SK-N-SH (cell line): ENCODE measurements at regions not wholly inside any gene's neighbourhood (a gene's known extent, or its start where the extent isn't known, plus 50 kb on each side); places are given as distances from the start of the nearest gene placed in this dataset.

Experiments
- CTCF ChIA-PET: fragments of 300-600, 350-600 bp; formaldehyde crosslinking; extraction: SDS; loops from one replicate; lab custom pipeline; 2021; lab: Yijun Ruan, JAX
- POLR2A ChIA-PET: fragments of 350-600 bp; sonication (Branson Sonifier 250); formaldehyde crosslinking; extraction: SDS; loops from one replicate; lab custom pipeline; 2020; ENCODE audit warnings: antibody characterized with exemption, inconsistent platforms; lab: Yijun Ruan, JAX
- DNase-seq: peaks from one replicate; pipeline ENCODE4 v3.0.0; 2012
- H2AFZ ChIP-seq: fragments of 200-600 bp; sonication (generic); 2 replicates; pipeline ENCODE4 v1.8.1; 2016; ENCODE audit warnings: antibody characterized with exemption, mild to moderate bottlenecking, low read depth
- H3F3A ChIP-seq: fragments of 200-600 bp; sonication (generic); replicated peaks from 2 replicates; pipeline ENCODE3; 2016; ENCODE audit warnings: antibody characterized with exemption, mild to moderate bottlenecking; ENCODE audit not compliant: insufficient read depth
- H3K27ac ChIP-seq, 2 experiments: fragments of 200-500 bp in 1 of 2; fragments of 200-600 bp in 1 of 2; sonication (Bioruptor generic) in 1 of 2; sonication (generic), shearing (Covaris generic) in 1 of 2; 2 replicates each; pipeline versions ENCODE4 v1.5.1 to v1.6.1; 2014 to 2016; ENCODE audit warnings: low read depth in 2 of 2, inconsistent platforms in 1 of 2, low read length in 1 of 2, mild to moderate bottlenecking in 1 of 2, mixed read lengths in 1 of 2
- H3K27me3 ChIP-seq: fragments of 200-600 bp; sonication (generic), shearing (Covaris generic); 2 replicates; pipeline ENCODE4 v1.6.1; 2016; ENCODE audit warnings: mixed run types; ENCODE audit not compliant: insufficient read depth
- H3K36me3 ChIP-seq, 2 experiments: fragments of 200-500 bp in 1 of 2; fragments of 200-600 bp in 1 of 2; sonication (Bioruptor generic) in 1 of 2; sonication (generic) in 1 of 2; replicated peaks in 1 of 2; 2 replicates each; pipeline versions ENCODE3 to v1.5.1; 2014 to 2016; ENCODE audit warnings: low read length in 1 of 2, mild to moderate bottlenecking in 1 of 2; ENCODE audit not compliant: insufficient read depth in 2 of 2, control insufficient read depth in 1 of 2
- H3K4me1 ChIP-seq, 2 experiments: fragments of 200-500 bp in 1 of 2; fragments of 200-600 bp in 1 of 2; sonication (Bioruptor generic) in 1 of 2; sonication (generic), shearing (Covaris generic) in 1 of 2; 2 replicates each; pipeline versions ENCODE4 v1.5.1 to v1.6.1; 2014 to 2016; ENCODE audit warnings: low read depth in 1 of 2, low read length in 1 of 2, mixed run types in 1 of 2; ENCODE audit not compliant: insufficient read depth in 2 of 2, control insufficient read depth in 1 of 2
- H3K4me2 ChIP-seq: fragments of 200-600 bp; sonication (generic), shearing (Covaris generic); 2 replicates; pipeline ENCODE4 v1.6.1; 2017; ENCODE audit warnings: mixed run types
- H3K4me3 ChIP-seq, 2 experiments: fragments of 200-500 bp in 1 of 2; fragments of 200-600 bp in 1 of 2; sonication (Bioruptor generic) in 1 of 2; sonication (generic), shearing (Covaris generic) in 1 of 2; 2 replicates each; pipeline versions ENCODE4 v1.5.1 to v1.8.1; 2014 to 2016; ENCODE audit warnings: low read depth in 2 of 2, inconsistent platforms in 1 of 2, low read length in 1 of 2, mild to moderate bottlenecking in 1 of 2, mixed read lengths in 1 of 2, moderate library complexity in 1 of 2
- H3K79me2 ChIP-seq: fragments of 200-600 bp; sonication (generic); 2 replicates; pipeline ENCODE4 v1.8.1; 2017; ENCODE audit warnings: mild to moderate bottlenecking; ENCODE audit not compliant: insufficient read depth
- H3K9ac ChIP-seq: fragments of 200-600 bp; sonication (generic); 2 replicates; pipeline ENCODE4 v1.6.1; 2017; ENCODE audit warnings: mixed run types
- H3K9me2 ChIP-seq: fragments of 200-600 bp; sonication (generic); 2 replicates; pipeline ENCODE4 v1.6.1; 2017; ENCODE audit warnings: mixed run types
- H3K9me3 ChIP-seq: fragments of 200-600 bp; sonication (generic); 2 replicates; pipeline ENCODE4 v1.6.1; 2017; ENCODE audit warnings: mixed run types, mild to moderate bottlenecking, moderate library complexity
- H4K20me1 ChIP-seq: fragments of 200-600 bp; sonication (generic); 2 replicates; pipeline ENCODE4 v1.6.1; 2017; ENCODE audit warnings: mild to moderate bottlenecking, mixed run types; ENCODE audit not compliant: insufficient read depth
- CHD2 ChIP-seq: fragments of 150-350 bp; IDR thresholded peaks from 2 replicates; pipeline ENCODE4 v1.6.1; 2018; ENCODE audit warnings: low read length; ENCODE audit not compliant: partially characterized antibody
- EZH2phosphoT487 ChIP-seq: fragments of 200-600 bp; sonication (generic); IDR thresholded peaks from 2 replicates; pipeline ENCODE4 v1.6.1; 2017; ENCODE audit warnings: low read depth, mixed run types, mild to moderate bottlenecking, antibody characterized with exemption, moderate library complexity, borderline replicate concordance
- FOXJ3 ChIP-seq: sonication (generic); formaldehyde crosslinking; IDR thresholded peaks from 2 replicates; pipeline ENCODE4 v1.5.1; 2020; ENCODE audit warnings: mild to moderate bottlenecking, missing genetic modification reagents
- FOXM1 ChIP-seq: IDR thresholded peaks from 2 replicates; pipeline ENCODE4 v1.4.0; 2012; ENCODE audit warnings: low read depth, mild to moderate bottlenecking
- POLR2AphosphoS5 ChIP-seq: IDR thresholded peaks from 2 replicates; pipeline ENCODE4 v1.6.1; 2012; ENCODE audit warnings: low read depth, low read length
- RFX5 ChIP-seq: IDR thresholded peaks from 2 replicates; pipeline ENCODE4 v1.6.1; 2012; ENCODE audit warnings: mild to moderate bottlenecking, improper control_type of control experiment, low read length
- TCF12 ChIP-seq: IDR thresholded peaks from 2 replicates; pipeline ENCODE4 v1.4.0; 2012
- YY1 ChIP-seq: IDR thresholded peaks from 2 replicates; pipeline ENCODE4 v1.4.0; 2012; ENCODE audit warnings: low read depth, mild to moderate bottlenecking
- WGBS: methylation state at CpG from one replicate; pipeline ENCODE4 v1.1.6; 2017; ENCODE audit warnings: low lambda C conversion rate; 5-methylcytosine and 5-hydroxymethylcytosine counted together
- TF ChIP-seq, protein P1 (sequence below): IDR thresholded peaks from 2 replicates; pipeline ENCODE4 v1.4.0; 2012; ENCODE audit warnings: low read depth, borderline replicate concordance
- TF ChIP-seq, protein P2 (sequence below): IDR thresholded peaks from 2 replicates; pipeline ENCODE4 v1.4.0; 2012; ENCODE audit warnings: low read depth
- TF ChIP-seq, protein P3 (sequence below): fragments of 200-600 bp; sonication (generic); IDR thresholded peaks from 2 replicates; pipeline ENCODE4 v1.6.1; 2017; ENCODE audit warnings: antibody characterized with exemption, mild to moderate bottlenecking, moderate library complexity

DNA sequence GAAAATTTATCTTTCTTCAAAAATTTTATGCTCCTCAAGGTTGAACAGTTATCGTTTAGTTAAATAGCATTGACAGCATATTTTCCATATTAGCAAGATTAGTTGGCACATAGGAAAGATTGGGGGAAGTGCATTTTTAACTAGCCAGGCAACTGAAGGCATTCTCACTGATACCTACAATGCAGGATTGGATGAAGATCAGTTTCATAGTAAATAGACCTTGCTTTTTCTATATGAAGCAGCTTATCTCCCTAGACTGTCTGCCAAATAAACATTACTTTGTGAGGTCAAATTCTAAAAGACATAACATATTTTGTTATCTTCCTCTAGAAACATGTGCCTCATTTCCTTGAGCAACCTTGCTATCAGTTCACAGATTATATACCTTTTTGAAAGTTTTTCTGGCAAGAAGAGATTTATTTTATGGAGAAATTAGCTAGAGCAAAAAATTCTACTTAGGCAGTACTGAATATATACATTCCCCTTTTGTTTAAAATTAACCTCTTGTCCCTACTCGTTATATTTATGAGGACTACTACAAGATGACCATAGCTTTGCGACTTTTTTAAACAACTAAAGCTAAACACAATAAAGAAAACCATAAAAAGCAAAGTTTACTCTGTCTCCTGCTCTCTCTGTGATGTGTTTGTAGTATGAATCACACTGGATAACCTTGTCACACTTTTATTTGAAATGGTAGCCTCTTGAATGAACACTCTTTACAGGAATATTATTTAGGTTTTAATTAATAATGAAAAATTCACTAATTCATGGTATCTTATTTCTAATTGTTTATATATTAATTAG, 654.9 kb upstream of the TBL1XR1 start:
- Histone ChIP-seq H4K20me1 (no peaks in the 10 kb centered on the region), H3K4me2 (no peak overlapping the region), H3K36me3 (no peaks in the 10 kb centered on the region), H3K27ac (no peak overlapping the region), H3K79me2 (no peaks in the 10 kb centered on the region), H2AFZ (no peak overlapping the region), H3K4me1 (peaks cover 0 to 4% of the 10 kb centered on the region in 2 experiments; a peak in 2 of 4 replicates), H3K4me3 (no peak overlapping the region), H3F3A (no peaks in the 10 kb centered on the region), H3K9me3 (no peaks in the 10 kb centered on the region), H3K9me2 (no peaks in the 10 kb centered on the region), H3K9ac (no peak overlapping the region), H3K27me3 (no peaks in the 10 kb centered on the region)
- TF ChIP-seq TCF12 = 0 out of 2 replicates have a peak, but pooled peaks have one; percentile 11
- TF ChIP-seq, protein P1, sequence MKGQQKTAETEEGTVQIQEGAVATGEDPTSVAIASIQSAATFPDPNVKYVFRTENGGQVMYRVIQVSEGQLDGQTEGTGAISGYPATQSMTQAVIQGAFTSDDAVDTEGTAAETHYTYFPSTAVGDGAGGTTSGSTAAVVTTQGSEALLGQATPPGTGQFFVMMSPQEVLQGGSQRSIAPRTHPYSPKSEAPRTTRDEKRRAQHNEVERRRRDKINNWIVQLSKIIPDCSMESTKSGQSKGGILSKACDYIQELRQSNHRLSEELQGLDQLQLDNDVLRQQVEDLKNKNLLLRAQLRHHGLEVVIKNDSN = no peak
- ChIA-PET POLR2A (no interaction called here), CTCF (no interaction called here)
- no peak for DNase-seq
- WGBS = 73% methylated on average over 3 of the region's 3 CpGs

DNA sequence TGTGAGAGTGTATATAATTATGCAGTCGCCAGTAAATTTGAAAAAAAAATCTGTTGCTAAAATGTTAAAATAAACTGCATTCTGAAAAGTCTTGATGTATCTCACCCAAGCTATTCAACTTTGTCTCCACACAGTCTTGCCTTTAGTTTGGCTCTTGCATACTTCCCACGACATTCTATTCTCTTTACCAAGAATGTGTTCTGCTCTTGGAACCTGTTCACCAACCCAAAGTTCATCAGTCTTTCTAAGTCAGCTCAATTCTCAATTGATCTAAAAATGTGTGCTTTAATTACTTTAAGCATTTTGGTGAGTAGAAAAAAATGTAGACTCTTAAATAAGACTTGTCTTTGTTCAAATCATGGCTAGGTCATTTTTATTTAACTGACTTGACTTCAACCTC, 657.7 kb upstream of the TBL1XR1 start:
- TF ChIP-seq, protein P2, sequence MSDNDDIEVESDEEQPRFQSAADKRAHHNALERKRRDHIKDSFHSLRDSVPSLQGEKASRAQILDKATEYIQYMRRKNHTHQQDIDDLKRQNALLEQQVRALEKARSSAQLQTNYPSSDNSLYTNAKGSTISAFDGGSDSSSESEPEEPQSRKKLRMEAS = no peak
- no peak for TF ChIP-seq POLR2AphosphoS5
- TF ChIP-seq YY1 = no peak
- TF ChIP-seq EZH2phosphoT487 = no peak
- TF ChIP-seq, protein P3, sequence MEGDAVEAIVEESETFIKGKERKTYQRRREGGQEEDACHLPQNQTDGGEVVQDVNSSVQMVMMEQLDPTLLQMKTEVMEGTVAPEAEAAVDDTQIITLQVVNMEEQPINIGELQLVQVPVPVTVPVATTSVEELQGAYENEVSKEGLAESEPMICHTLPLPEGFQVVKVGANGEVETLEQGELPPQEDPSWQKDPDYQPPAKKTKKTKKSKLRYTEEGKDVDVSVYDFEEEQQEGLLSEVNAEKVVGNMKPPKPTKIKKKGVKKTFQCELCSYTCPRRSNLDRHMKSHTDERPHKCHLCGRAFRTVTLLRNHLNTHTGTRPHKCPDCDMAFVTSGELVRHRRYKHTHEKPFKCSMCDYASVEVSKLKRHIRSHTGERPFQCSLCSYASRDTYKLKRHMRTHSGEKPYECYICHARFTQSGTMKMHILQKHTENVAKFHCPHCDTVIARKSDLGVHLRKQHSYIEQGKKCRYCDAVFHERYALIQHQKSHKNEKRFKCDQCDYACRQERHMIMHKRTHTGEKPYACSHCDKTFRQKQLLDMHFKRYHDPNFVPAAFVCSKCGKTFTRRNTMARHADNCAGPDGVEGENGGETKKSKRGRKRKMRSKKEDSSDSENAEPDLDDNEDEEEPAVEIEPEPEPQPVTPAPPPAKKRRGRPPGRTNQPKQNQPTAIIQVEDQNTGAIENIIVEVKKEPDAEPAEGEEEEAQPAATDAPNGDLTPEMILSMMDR = no peak
- TF ChIP-seq, protein P1 = no peak
- TF ChIP-seq RFX5 = no peak
- no peak for TF ChIP-seq FOXJ3 (CRISPR knock-in tag)
- TF ChIP-seq CHD2 = no peak
- no peak for TF ChIP-seq FOXM1
- H3K4me1 ChIP-seq = no peaks in the 10 kb centered on the region; a peak in 1 of 4 replicates
- no peaks in the 10 kb centered on the region for H3F3A ChIP-seq
- no peak overlapping the region for H3K27ac ChIP-seq
- H3K9ac ChIP-seq = no peak overlapping the region
- no peak overlapping the region for H2AFZ ChIP-seq
- DNase-seq = no peak
- peaks cover 4% of the 10 kb centered on the region; the same call in 1 of the 2 replicates for H3K9me3 ChIP-seq
- H4K20me1 ChIP-seq = no peaks in the 10 kb centered on the region
- 88% methylated on average over 2 of the region's 2 CpGs for WGBS
- no peaks in the 10 kb centered on the region for H3K9me2 ChIP-seq
- no peaks in the 10 kb centered on the region for H3K36me3 ChIP-seq
- ChIA-PET POLR2A (no interaction called here), CTCF (interaction anchor here (0.7 to 1.3 kb wide), 2 partner anchors 23 to 229 kb away, joined by 3 read pairs; no protein-coding TSS in a partner anchor)
- no peak overlapping the region for H3K4me3 ChIP-seq
- H3K27me3 ChIP-seq = no peaks in the 10 kb centered on the region
- no peaks in the 10 kb centered on the region for H3K79me2 ChIP-seq
- no peak overlapping the region for H3K4me2 ChIP-seq
